ENCODE measurements at regions not wholly inside any gene's neighbourhood (a gene's known extent, or its start where the extent isn't known, plus 50 kb on each side); places are given as distances from the start of the nearest gene placed in this dataset.
"Not testable (repeated sequence)": the region's sequence is repeated elsewhere in the genome, so short reads cannot be mapped to it uniquely, and the experiment has no call there.

DNA sequence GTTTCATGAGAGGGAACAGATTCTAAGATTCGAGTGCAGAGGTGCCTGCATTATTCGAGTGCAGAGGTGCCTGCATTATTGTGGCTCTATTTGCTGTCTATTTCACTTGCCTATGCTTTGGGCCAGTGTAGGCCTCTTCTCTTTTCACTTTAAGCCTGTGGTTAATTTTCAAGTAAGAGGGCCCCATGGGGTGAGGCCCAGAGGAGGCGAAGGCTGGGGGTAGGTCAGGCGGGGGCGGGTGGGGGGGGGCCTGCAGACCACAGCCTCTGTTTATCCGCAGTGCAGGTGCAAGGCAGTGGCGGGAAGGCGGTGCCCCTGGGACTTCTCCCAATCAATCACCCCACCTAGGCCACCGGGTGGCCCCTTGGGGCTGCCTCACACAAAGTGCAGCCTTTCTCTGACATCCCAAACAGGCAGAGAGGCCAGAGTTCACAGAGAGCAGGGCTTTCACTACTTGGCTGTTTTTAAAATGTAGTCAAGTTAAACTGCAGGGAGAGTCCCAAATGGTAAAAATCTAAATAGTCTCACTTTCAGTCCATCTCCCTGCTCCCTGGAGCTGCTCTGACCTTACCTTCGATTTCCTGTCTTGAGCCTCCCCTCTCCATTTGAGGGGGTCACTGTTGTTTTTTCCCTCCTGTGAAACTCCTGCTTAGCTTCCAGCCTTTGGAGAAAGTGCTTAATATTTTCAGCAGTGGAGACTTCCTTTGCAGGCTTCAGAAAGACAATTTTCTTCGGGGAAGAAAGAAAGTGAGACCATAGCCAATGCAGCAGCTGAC lies 249.0 kb downstream of the DLEU7 start:
- no peak for DNase-seq (ENCODE audit: low read depth, low spot score)

DNA sequence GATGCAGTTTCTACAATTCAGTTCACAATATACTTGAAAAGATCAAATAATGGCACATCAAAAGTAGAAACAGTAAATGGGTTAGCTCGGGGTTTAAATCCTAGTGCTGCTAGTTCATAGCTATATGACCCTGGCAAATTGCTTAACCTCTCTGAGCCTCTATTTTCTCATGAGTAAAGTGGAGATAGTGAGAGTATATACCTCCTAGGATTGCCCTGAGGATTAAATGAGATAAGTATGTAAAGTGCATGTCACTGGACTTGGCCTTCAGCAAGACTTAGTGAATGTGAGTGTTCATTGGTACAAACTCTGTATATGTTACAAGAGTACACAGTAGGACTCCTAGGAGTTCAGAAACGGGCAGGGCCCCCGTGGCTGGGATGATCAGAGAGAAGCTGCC lies 248.3 kb downstream of the DLEU7 start:
- no peak for DNase-seq (ENCODE audit: low read depth, low spot score)

DNA sequence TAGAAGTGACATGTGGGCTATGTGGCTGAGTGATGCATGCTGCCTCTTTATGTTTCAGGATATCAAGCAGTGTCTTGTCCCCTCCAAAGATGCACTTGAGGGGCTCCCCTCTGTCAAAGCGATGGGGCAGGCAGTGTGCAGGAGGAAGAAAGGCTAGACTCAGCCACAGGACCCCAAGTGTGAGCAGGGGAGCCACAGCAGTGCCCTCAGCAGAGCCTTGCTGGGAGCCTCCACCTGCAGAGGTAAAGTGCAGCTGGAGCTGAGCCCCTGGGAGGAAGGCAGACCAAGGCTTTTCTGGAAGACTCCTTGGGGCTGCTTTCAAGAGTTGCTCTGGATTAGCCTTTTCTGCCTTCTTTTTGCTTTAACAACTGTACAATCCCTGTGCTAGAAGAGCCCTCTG lies 247.3 kb downstream of the DLEU7 start:
- no peak for DNase-seq (ENCODE audit: low read depth, low spot score)

DNA sequence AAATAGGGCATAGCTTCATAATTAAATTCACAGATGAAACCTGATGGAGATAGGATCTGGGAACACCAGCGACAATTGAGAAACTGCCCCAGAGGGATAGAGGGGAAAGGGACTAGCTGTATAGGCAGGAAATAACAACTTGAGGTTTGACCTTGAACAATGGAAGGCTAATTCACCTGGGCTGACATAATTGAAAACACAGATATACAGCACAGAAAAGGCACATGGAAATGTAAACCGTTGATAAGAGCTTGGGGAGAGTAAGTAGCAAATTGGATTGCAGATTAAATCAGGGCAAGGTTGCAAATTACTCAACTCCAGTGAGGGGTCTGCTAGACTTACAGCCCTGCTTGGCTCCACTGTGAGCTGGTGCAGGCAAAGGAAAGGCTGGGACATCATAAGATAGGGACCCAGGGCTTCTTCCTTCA lies 246.7 kb downstream of the DLEU7 start:
- DNase-seq (ENCODE audit: low read depth, low spot score) = no peak

DNA sequence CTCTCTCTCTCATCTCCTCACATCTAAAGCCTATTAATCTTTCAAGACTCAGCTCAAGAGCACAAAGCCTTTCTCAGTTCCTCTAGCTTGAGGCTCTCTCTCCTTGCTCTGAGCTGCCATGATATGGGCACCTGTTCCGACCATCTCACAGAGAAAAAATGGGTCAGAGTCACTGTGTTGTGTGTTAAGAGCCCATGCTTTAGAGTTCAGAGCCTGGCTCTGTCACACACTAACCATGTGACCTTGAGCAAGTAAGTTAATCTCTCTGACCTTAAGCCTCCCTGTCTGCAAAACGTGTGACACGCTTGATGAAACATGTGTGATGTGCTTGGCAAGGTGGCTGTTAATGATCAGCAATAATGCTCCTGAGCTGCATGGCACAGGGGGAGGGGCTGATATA lies 245.2 kb downstream of the DLEU7 start:
- DNase-seq (ENCODE audit: low read depth, low spot score) = no peak

DNA sequence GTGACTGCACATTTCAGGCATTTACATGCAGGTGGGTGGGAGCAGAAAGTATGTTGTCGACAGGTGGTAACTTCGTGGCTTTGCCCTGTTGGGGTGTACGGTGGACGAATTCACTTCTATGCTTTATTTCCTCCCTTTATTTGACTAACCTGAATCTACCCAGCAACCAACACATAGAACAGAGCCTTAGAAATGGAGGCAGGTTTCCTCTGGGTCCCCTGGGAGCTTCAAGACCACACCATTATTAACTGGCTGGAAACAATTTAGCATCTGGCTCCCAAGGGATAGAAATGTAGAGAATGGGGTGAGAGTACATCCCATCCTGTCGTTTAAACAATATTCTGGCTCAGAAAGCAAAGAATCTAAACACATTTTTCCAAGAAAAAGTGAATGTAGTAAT lies 244.4 kb downstream of the DLEU7 start:
- DNase-seq (ENCODE audit: low read depth, low spot score) = no peak

DNA sequence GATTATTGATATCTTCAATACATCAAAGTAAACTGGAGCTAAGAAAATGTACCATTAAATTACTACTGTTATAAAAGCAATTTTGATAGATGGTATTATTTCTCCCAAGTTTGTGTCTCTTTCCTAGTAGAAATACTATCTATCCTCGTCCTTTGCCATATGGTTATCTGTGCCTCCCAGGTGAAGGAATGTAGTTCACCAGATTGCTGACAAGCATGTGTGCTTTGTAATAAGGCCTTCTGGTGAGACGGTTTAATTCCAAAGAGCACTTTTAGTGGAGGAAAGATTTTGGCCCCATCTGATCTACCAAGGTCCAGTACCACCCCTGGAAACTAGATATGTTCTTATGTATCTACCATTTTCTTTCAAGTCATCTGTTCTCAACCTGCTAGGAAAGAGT lies 243.6 kb downstream of the DLEU7 start:
- no peak for DNase-seq (ENCODE audit: low read depth, low spot score)

DNA sequence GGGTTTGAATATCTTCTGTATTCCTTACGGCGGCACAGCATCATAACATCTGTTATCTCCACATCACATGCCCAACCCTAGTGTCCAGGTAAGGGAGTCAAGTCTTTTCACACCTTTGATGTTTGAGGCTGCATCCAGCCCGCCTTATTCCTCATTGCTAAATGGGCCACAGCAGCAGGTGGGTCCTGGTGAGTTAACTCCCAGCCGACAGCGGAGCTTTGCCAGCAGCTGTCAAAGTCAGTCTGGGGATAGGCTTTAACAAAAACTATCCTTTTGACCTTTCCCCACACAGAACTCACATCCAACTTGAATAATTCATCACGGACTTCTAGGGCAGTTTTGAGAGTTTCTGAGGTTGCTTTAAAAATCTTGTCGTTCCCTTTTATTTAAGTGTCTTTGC lies 235.1 kb downstream of the DLEU7 start:
- DNase-seq (ENCODE audit: low read depth, low spot score) = no peak

DNA sequence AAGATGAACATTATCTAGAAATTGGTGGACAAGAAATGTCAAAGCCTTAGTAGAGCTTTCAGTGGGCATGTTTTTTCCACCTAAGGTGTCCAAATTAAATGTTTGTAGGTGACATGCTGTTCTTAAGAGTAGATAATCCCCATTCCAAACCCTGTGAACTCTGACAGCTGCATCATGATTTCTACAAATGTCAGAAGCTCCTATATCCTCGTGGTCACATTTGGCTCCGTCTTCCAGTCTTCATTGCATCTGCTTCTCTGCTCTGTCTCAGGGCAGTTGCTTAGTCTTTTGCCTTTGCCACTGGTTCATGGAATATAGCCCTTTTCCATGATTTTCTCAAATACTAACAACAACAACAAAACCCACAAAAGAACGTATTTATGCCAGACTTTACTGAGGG lies 234.5 kb downstream of the DLEU7 start:
- no peak for DNase-seq (ENCODE audit: low read depth, low spot score)

DNA sequence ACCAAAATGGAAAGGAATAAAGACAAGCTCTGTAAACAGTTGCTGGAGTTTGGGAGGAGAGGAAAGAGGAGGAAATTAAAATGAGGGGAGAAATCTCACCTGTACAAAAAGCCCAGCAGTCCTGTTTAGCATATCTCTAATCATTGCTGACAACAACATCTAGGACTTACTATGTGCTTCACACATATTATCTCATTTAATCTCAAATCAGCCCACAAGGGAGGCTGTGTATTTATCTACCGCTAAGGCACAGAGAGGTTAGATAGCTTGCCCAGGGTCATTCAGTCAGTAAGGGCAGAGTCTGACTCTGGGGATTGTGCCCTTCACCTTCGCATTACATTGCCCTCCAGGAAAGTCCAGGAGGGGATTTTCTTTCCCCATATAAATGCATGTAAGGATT lies 233.3 kb downstream of the DLEU7 start:
- no peak for DNase-seq (ENCODE audit: low read depth, low spot score)

DNA sequence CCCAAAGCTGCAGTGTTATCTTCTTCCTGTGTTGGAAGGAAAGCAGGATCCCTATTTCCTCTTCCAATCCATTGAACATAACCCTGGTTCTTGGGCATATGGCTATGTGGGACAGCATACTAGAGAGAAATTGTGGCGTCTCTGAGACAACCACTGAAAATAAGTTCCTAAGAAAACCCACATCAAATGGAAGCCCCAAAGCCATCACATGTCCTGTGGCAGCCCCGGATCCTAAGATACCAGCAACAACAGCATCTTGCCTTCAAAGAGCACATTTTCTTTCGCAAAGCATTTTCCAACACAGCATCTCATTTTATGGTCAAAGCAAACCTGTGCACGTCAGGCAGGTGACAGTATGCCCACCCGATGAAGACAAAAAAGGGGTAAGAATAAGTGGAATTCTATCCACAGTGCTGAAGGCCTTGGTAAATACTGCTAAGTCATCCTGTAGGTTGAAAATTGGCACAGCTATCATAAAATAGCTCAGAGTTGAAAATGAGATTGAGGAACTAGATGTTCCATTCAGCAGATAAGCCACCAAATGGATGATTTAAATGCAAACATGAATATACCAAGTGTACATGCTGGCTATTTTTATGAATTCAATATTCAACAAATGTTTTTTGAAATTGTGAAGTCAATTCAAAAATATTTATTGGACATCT lies 232.2 kb downstream of the DLEU7 start:
- DNase-seq (ENCODE audit: low read depth, low spot score) = no peak

DNA sequence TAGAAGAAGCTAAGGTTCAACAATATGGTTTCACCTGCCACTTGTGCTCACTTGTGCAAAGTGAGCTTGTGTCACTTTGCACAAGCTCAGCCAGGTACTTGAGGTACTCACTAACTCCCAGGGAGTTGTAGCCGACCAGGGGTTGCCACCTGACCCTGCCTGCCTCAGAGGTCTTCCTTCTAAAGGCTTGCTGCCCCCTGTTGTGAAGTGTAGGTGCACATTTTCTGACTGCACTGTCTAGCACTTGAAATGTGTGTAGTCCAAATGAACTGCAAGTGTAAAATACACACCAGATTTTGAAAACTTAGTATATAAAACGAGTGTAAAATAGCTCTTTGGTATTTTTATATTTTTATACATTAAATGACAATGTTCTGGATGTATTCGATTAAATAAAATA lies 230.8 kb downstream of the DLEU7 start:
- no peak for DNase-seq (ENCODE audit: low read depth, low spot score)

DNA sequence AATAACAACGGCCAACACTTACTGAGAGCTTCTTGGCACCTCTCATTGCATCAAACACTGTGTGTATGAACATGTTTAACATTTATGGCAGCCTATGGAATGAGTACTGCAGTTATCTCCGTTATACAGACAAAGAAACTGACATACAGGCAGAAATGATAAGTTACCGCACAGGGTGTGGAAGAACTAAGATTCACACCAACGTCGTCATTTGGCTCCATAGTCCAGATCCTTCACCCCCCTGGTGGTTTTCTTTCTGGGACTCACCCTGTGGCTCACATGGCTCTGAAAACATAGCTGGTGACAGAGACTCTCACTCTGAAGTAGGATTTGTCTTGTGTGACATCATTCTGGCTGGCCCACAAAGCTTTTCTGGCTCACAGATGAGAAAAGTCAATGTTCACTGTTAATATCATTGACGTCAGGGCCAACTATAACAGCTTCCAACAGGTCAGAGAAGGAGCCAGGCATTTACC lies 230.1 kb downstream of the DLEU7 start:
- DNase-seq (ENCODE audit: low read depth, low spot score) = no peak

DNA sequence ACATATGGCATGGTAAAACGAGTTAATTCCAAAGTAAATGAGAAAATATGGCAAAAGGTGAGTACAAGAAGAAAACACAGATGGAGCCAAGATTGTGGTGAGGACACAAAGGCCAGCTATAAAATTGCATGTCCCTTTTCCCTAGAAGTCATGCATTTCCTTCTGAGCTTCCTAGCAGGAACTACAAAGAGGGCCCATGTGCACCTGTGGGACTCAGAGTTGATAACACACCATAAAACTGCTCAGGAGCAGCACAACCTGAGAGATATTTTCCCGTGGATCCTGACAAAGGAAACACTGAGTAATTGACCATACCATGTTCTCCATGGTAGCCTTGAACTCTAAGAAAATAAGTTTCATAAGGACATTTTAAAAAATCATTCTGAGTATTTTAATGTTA lies 228.3 kb downstream of the DLEU7 start:
- DNase-seq (ENCODE audit: low read depth, low spot score) = no peak

DNA sequence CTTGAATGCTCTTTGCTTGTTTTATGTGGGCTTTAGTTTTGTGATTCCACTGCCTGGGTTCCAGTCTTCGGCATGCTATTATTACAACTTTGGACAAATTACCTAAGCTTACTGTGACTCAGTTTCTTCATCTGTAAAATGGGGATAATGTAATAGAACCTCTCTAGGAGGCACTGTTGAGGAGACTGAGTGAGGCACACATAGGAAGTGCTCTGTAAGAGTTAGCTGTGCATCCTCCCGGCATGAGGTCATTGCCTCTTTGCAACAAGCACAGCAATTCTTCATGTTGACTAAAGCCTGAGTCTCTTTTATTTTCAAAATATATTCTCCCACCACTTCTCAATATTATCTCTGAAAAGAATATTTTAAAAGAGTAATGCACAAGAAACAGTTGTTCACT lies 227.4 kb downstream of the DLEU7 start:
- DNase-seq (ENCODE audit: low read depth, low spot score) = no peak

DNA sequence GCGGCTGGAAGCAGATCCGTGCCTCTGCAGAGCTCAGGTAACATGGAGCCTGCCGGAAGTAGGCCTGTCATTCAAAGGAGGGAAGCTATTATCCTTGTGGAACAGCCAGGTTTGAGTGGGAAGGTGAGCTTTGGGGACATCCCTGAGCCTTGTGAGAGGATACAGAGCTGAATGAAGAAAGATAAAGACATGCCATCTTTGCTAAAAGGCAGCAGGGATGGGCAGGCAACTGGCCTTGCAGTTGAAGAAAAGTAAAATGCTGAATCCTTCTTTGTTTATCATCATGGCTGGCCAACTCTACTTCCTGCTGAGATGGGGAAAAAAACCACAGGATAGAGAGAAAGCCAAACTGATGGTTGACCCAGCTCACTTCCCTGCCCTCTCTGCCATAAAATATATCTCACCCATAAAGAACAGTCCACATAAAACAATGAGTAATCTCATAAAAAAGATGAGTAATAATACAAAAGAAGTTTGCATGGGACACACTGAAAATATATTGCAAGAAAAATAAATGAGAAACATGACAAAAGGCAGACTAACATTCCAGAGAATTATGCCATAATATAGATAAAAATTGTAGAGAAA lies 226.3 kb downstream of the DLEU7 start:
- DNase-seq (ENCODE audit: low read depth, low spot score) = no peak

DNA sequence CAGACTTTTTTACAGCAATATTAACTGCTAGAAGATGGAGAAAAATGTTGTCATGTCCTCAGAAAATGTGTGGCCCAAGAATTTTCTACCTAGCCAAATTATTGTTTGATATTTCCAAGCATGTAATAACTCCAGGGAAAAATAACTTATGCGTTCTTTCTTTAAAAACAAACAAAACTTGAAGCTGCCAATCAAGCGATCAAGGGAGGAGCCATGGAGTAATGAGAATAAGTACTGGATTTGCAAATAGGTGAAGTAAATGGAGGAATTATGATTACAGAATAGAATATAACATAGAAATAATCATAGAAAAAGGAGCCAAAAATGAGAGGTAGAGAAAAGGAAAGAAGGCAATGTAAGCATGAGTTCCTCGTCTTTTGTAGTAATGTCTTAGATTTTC lies 225.3 kb downstream of the DLEU7 start:
- no peak for DNase-seq (ENCODE audit: low read depth, low spot score)

DNA sequence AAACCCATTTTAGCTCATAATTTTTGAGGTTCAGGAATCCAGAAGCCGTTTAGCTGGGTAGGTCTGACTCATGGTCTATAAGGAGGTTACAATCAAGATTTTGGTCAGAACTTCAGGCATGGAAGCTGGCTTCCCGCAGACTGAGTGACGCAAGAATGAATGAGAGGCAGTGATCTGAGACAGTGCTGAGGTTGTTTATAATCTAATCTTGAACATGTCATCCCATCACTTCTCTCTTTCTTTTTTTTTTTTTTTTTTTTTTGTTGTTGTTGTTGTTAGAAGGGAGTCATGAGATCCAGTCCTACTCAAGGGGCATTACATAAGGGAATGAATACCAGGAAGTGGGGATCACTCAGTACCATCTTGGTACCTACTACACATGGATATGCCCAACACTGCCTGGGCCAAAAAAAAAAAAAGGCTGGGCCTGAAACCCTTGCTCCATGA lies 217.4 kb downstream of the DLEU7 start:
- no peak for DNase-seq (ENCODE audit: low read depth, low spot score)

DNA sequence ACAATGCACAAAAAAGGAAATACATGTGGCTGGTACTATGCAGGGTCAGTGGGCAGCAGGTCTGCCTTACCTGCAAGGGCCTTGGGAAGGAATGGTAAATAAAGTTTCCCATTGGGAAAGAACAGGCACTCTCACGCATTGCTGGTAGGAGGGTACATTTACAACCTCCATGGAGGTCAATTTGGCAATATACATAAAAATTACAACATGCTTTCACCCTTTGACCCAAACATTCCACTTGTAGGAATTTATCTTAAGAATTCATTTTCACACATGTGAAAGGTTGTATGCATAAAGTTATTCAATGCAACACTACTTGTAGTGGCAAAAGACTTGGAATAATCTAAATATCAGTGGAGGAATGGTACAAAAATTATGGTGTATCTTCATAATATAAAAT lies 216.4 kb downstream of the DLEU7 start:
- no peak for DNase-seq (ENCODE audit: low read depth, low spot score)

DNA sequence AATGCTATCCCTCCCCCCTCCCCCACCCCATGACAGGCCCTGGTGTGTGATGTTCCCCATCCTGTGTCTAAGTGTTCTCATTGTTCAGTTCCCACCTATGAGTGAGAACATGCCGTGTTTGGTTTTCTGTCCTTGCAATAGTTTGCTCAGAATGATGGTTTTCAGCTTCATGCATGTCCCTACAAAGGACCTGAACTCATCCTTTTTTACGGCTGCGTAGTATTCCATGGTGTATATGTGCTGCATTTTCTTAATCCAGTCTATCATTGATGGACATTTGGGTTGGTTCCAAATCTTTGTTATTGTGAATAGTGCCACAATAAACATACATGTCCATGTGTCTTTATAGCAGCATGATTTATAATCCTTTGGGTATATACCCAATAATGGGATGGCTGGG lies 215.0 kb downstream of the DLEU7 start:
- DNase-seq (ENCODE audit: low read depth, low spot score) = not testable (repeated sequence)

DNA sequence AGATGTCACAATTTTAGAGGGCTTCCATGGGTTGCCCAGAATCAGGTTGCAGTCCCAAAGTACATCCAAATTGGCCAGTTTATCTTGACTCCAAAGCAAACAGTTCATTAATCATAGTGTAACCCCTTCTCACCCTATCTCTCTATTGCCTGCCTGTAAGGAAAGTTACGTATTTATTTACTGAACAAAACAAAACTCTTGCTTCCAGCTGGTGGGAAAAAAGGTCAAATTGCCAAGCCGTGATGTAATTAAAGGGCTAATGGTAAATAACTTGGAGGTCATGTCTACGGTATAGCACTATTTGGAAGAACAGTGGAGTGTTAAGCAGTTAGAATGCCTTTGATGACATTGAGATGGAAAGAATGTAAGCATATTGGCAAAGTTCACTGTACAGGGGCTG lies 214.0 kb downstream of the DLEU7 start:
- DNase-seq (ENCODE audit: low read depth, low spot score) = no peak

DNA sequence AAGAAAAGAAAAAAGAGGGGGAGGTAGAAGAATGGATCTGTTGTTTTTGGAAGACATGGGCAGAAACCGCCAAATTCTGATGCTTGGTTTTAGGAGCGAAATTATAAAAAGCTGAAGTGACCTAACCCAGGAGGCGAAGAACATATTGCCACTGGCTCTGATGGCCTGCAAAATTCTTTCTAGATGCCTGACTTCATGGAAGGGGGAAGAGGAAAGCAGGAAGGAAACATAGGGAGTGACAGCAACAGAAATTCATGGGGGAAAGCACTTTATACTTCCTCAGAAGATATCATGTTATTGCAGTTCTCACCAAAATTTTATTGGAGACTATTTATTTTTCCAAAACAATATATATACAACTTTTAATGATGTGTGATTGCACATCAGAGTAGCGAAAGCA lies 213.5 kb downstream of the DLEU7 start:
- no peak for DNase-seq (ENCODE audit: low read depth, low spot score)

DNA sequence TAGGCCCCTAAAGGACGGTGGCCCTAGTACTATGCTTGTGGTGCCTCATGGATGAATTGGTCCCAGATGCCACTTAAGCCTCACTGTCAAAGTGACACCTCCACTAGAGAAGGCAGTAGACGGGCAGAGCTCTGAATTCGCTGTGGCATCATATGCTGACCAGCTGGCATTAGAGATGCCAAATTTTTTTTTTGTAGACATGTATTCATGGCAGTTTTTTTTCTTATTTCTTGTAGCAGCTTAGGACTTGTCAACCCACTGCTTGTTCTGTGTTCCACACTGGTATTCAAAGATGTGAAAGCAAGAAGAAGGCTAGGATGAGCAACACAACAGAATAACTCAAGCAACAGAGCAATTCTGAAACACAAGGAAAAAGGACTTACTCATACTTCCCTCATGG lies 212.5 kb downstream of the DLEU7 start:
- DNase-seq (ENCODE audit: low read depth, low spot score) = no peak
